Dendritic cell treated with granulocyte-macrophage colony-stimulating factor and Interleukin-4, amounts not matched to agents 40 ng/mL and 50 ng/mL, for 4 days (primary cell): ENCODE measurements at regions not wholly inside any gene's neighbourhood (a gene's known extent, or its start where the extent isn't known, plus 50 kb on each side); places are given as distances from the start of the nearest gene placed in this dataset.
"Not testable (repeated sequence)": the region's sequence is repeated elsewhere in the genome, so short reads cannot be mapped to it uniquely, and the experiment has no call there.

Source experiments
- H3K27ac Mint-ChIP-seq: one replicate; pipeline ENCODE4 v1.8.0; 2022; ENCODE audit warnings: mild to moderate bottlenecking, mixed read lengths
- H3K27me3 Mint-ChIP-seq: one replicate; pipeline ENCODE4 v1.8.0; 2022; ENCODE audit warnings: mild to moderate bottlenecking, mixed read lengths
- H3K36me3 Mint-ChIP-seq: one replicate; pipeline ENCODE4 v1.8.0; 2022; ENCODE audit warnings: low read depth, mixed read lengths
- H3K4me1 Mint-ChIP-seq: one replicate; pipeline ENCODE4 v1.8.0; 2022; ENCODE audit warnings: low read depth, mixed read lengths
- H3K4me3 Mint-ChIP-seq: one replicate; pipeline ENCODE4 v1.8.0; 2022; ENCODE audit warnings: mild to moderate bottlenecking, moderate library complexity, mixed read lengths
- H3K9me3 Mint-ChIP-seq: one replicate; pipeline ENCODE4 v1.8.0; 2022; ENCODE audit warnings: mixed read lengths
- intact Hi-C: fragments of 100-400 bp; cut with micrococcal nuclease; formaldehyde crosslinking; loops from one replicate; pipeline ENCODE4 v1.15.0; 2022

GRCh38 chr4:131339137-131339536 lies 1810.0 kb upstream of the PCDH10 start:
- Mint-ChIP-seq H3K27me3 (no peaks in the 10 kb centered on the region), H3K9me3 (no peaks in the 10 kb centered on the region), H3K4me1 (no peaks in the 10 kb centered on the region), H3K36me3 (no peaks in the 10 kb centered on the region), H3K4me3 (no peak overlapping the region), H3K27ac (no peak overlapping the region)
- intact Hi-C loops, result no loop called here

DNA sequence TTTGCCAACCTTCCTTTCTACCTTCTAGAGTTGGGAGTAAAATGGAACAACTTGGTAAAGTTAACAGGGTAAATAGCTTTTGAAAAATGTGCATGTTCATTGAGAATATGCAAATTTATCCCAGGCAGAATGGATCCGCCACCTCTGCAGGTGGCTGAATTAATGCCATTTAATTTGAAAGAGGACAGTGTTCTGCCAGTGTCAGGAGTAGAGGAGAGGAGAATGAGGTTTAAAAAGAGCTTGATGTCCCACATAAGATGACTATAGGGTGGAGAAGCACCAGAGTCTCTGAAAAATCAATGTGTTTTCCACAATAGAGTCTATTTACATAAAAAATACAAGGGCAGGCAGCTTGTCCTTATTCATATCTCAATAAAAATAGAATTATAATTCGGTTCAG lies 1804.3 kb upstream of the PCDH10 start:
- Mint-ChIP-seq H3K4me3 (no peak overlapping the region), H3K9me3 (no peaks in the 10 kb centered on the region), H3K4me1 (no peaks in the 10 kb centered on the region), H3K36me3 (no peaks in the 10 kb centered on the region), H3K27ac (no peak overlapping the region), H3K27me3 (no peaks in the 10 kb centered on the region)
- intact Hi-C loops, result no loop called here

DNA sequence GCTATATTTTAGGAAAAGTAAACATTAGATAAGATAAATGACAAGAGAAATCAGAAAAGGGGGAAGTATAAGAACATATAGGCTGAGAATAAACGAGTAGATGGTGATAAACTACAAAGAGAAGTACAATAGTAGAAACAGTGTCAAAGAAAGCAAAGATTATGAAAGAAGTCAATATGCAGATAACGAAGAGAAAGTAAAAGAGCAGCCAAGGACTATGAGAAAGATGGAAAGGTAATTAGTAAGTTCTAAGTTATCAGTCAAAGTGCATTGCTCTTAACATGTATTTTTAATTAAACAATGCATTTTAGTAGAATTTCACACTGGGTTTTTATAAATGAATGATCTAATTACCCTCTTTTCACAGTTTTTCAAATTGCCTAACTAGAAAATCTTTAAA lies 1801.3 kb upstream of the PCDH10 start:
- Mint-ChIP-seq H3K27ac (no peak overlapping the region), H3K4me1 (no peaks in the 10 kb centered on the region), H3K27me3 (no peaks in the 10 kb centered on the region), H3K36me3 (no peaks in the 10 kb centered on the region), H3K4me3 (no peak overlapping the region), H3K9me3 (peaks cover 3% of the 10 kb centered on the region)
- intact Hi-C loops, result no loop called here

GRCh38 chr4:131348263-131348662 lies 1800.8 kb upstream of the PCDH10 start:
- H3K9me3 Mint-ChIP-seq, result peaks cover 7% of the 10 kb centered on the region
- H3K4me3 Mint-ChIP-seq, result no peak overlapping the region
- no peaks in the 10 kb centered on the region for H3K27me3 Mint-ChIP-seq
- no peak overlapping the region for H3K27ac Mint-ChIP-seq
- H3K36me3 Mint-ChIP-seq, result no peaks in the 10 kb centered on the region
- H3K4me1 Mint-ChIP-seq, result no peaks in the 10 kb centered on the region
- intact Hi-C loops, result no loop called here

DNA sequence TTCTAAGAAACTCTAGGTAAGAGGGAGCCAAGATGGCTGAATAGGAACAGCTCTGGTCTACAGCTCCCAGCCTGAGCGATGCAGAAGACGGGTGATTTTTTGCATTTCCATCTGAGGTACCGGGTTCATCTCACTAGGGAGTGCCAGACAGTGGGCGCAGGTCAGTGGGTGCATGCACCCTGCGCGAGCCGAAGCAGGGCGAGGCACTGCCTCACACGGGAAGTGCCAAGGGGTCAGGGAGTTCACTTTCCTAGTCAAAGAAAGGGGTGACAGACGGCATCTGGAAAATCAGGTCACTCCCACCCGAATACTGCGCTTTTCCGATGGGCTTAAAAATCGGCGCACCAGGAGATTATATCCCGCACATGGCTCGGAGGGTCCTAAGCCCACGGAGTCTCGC lies 1796.7 kb upstream of the PCDH10 start:
- intact Hi-C loops, H3K4me1 Mint-ChIP-seq, H3K36me3 Mint-ChIP-seq, H3K27ac Mint-ChIP-seq, H3K4me3 Mint-ChIP-seq, H3K27me3 Mint-ChIP-seq: not testable (repeated sequence)
- peaks cover 13% of the 10 kb centered on the region for H3K9me3 Mint-ChIP-seq

- H3K27ac Mint-ChIP-seq, result no peak overlapping the region
- no peaks in the 10 kb centered on the region for H3K27me3 Mint-ChIP-seq
- intact Hi-C loops, result no loop called here
- H3K9me3 Mint-ChIP-seq, result no peaks in the 10 kb centered on the region
- no peaks in the 10 kb centered on the region for H3K36me3 Mint-ChIP-seq
- H3K4me3 Mint-ChIP-seq, result no peak overlapping the region
- no peaks in the 10 kb centered on the region for H3K4me1 Mint-ChIP-seq
These were observed 1782.4 kb upstream of the PCDH10 start for GRCh38 chr4:131366714-131367113.

DNA sequence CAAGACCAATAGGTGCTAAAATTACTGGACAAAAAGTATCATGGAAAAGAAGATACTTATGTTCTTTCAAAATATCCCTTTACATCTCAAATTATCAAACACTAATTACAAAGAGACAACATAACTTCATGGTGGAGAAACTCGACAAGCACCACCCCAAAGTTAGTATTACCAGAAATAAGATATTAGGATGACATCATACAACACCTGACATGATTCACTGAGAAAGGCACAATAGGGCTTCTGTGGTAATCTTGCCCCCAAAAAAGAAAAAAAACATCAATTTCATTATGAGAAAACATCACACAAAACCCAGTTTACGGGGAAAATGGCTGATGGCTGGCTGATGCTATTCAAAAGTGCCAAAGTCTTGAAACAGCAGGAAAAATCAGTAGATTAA lies 1781.7 kb upstream of the PCDH10 start:
- no peaks in the 10 kb centered on the region for H3K4me1 Mint-ChIP-seq
- no peaks in the 10 kb centered on the region for H3K27me3 Mint-ChIP-seq
- H3K27ac Mint-ChIP-seq, result no peak overlapping the region
- H3K9me3 Mint-ChIP-seq, result no peaks in the 10 kb centered on the region
- intact Hi-C loops, result no loop called here
- H3K36me3 Mint-ChIP-seq, result no peaks in the 10 kb centered on the region
- no peak overlapping the region for H3K4me3 Mint-ChIP-seq

GRCh38 chr4:131370846-131371245 lies 1778.2 kb upstream of the PCDH10 start:
- Mint-ChIP-seq H3K9me3 (no peaks in the 10 kb centered on the region), H3K4me1 (no peaks in the 10 kb centered on the region)

GRCh38 chr4:131381055-131381454 lies 1768.0 kb upstream of the PCDH10 start:
- H3K27ac Mint-ChIP-seq, result no peak overlapping the region
- no peaks in the 10 kb centered on the region for H3K4me1 Mint-ChIP-seq
- intact Hi-C loops, result no loop called here
- H3K36me3 Mint-ChIP-seq, result no peaks in the 10 kb centered on the region
- H3K27me3 Mint-ChIP-seq, result no peaks in the 10 kb centered on the region
- H3K4me3 Mint-ChIP-seq, result no peak overlapping the region
- peaks cover 13% of the 10 kb centered on the region for H3K9me3 Mint-ChIP-seq

More at GRCh38 chr4:131370846-131371245, 1778.2 kb upstream of the PCDH10 start:
- Mint-ChIP-seq H3K36me3 (no peaks in the 10 kb centered on the region), H3K27me3 (no peaks in the 10 kb centered on the region), H3K4me3 (no peak overlapping the region), H3K27ac (no peak overlapping the region)
- intact Hi-C loops, result no loop called here

DNA sequence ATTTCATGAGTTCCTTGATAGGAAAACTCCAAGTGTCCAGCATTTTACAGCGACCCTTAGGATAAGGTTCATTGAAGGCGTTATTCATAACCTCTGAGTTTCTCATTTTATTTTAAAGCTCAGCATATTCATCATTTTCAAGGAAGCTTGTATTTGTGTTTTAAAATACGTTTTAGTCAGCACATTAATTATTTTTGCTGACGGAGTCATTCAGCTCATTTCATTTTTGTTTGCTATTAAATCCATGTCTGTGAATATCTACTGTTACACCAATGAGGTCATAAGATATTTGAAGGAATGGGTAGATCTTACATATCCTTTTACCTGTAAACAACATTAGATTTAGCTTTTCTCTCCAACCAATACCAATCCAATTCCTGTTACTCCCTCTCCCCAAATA lies 1766.3 kb upstream of the PCDH10 start:
- no peak overlapping the region for H3K4me3 Mint-ChIP-seq
- intact Hi-C loops, result no loop called here
- H3K9me3 Mint-ChIP-seq, result peaks cover 13% of the 10 kb centered on the region
- H3K4me1 Mint-ChIP-seq, result no peaks in the 10 kb centered on the region
- no peak overlapping the region for H3K27ac Mint-ChIP-seq
- H3K27me3 Mint-ChIP-seq, result no peaks in the 10 kb centered on the region
- no peaks in the 10 kb centered on the region for H3K36me3 Mint-ChIP-seq

DNA sequence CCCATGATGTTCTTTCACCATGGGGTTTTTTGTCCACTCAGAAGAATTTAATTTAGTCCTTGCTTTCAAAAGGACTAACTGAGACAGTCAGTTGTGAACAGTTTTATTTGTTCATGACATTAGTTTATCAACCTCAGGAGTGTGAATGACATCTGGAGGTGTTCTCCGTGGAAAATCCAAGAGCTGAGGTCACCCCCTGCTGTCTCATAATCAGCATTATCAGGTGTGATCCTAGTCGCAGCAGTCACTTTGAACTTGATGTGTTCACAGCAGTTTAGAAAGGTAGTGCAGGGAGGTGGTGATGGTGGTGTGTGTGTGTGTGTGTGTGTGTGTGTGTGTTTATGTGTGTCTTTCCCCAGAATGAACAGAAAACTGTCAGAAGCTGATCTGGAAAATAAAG lies 1760.8 kb upstream of the PCDH10 start:
- H3K9me3 Mint-ChIP-seq, result peaks cover 5% of the 10 kb centered on the region
- H3K36me3 Mint-ChIP-seq, result no peaks in the 10 kb centered on the region
- intact Hi-C loops, result no loop called here

GRCh38 chr4:131408102-131408501 lies 1741.0 kb upstream of the PCDH10 start:
- no peaks in the 10 kb centered on the region for H3K4me1 Mint-ChIP-seq
- H3K4me3 Mint-ChIP-seq, result no peak overlapping the region
- intact Hi-C loops, result no loop called here
- H3K27me3 Mint-ChIP-seq, result no peaks in the 10 kb centered on the region
- H3K9me3 Mint-ChIP-seq, result peaks cover 26% of the 10 kb centered on the region
- H3K27ac Mint-ChIP-seq, result no peak overlapping the region
- no peaks in the 10 kb centered on the region for H3K36me3 Mint-ChIP-seq

More for the DNA sequence above, 1760.8 kb upstream of the PCDH10 start:
- no peak overlapping the region for H3K4me3 Mint-ChIP-seq
- H3K27ac Mint-ChIP-seq, result no peak overlapping the region
- H3K27me3 Mint-ChIP-seq, result no peaks in the 10 kb centered on the region
- no peaks in the 10 kb centered on the region for H3K4me1 Mint-ChIP-seq

DNA sequence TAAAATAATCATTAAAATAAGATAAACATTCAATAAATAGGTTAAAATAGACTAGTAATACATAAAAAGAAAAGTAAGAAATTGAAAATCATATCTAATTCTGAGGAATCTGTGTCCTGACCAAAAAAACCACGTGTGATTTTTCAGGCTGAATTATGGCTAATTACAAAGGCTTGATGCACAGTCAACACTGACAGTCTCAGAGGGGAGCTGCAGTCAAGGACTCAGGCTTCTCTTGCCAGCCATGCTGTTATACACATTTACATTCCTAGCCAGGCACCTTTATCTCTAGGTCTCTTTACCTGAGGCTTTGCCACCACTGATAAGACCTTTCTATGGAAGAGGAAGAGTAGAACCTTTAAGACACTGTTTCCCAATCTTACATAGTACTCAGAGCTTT lies 1737.7 kb upstream of the PCDH10 start:
- intact Hi-C loops, result no loop called here
- Mint-ChIP-seq H3K27me3 (no peaks in the 10 kb centered on the region), H3K4me1 (no peaks in the 10 kb centered on the region), H3K9me3 (peaks cover 35% of the 10 kb centered on the region), H3K27ac (no peak overlapping the region), H3K4me3 (no peak overlapping the region), H3K36me3 (no peaks in the 10 kb centered on the region)

GRCh38 chr4:131419147-131419546 lies 1729.9 kb upstream of the PCDH10 start:
- H3K4me3 Mint-ChIP-seq, result no peak overlapping the region
- H3K4me1 Mint-ChIP-seq, result no peaks in the 10 kb centered on the region
- intact Hi-C loops, result no loop called here
- peaks cover 27% of the 10 kb centered on the region for H3K9me3 Mint-ChIP-seq
- no peaks in the 10 kb centered on the region for H3K36me3 Mint-ChIP-seq
- no peak overlapping the region for H3K27ac Mint-ChIP-seq
- no peaks in the 10 kb centered on the region for H3K27me3 Mint-ChIP-seq

- Mint-ChIP-seq H3K27ac (no peak overlapping the region), H3K4me3 (no peak overlapping the region), H3K4me1 (no peaks in the 10 kb centered on the region), H3K36me3 (no peaks in the 10 kb centered on the region), H3K9me3 (peaks cover 37% of the 10 kb centered on the region), H3K27me3 (no peaks in the 10 kb centered on the region)
- intact Hi-C loops, result no loop called here
These were observed 1722.9 kb upstream of the PCDH10 start for GRCh38 chr4:131426023-131426758.
